ENCODE measurements at regions not wholly inside any gene's neighbourhood (a gene's known extent, or its start where the extent isn't known, plus 50 kb on each side); places are given as distances from the start of the nearest gene placed in this dataset.
A peak's percentile ranks its signal among the peaks of the same experiment; 100 is the strongest.

DNA sequence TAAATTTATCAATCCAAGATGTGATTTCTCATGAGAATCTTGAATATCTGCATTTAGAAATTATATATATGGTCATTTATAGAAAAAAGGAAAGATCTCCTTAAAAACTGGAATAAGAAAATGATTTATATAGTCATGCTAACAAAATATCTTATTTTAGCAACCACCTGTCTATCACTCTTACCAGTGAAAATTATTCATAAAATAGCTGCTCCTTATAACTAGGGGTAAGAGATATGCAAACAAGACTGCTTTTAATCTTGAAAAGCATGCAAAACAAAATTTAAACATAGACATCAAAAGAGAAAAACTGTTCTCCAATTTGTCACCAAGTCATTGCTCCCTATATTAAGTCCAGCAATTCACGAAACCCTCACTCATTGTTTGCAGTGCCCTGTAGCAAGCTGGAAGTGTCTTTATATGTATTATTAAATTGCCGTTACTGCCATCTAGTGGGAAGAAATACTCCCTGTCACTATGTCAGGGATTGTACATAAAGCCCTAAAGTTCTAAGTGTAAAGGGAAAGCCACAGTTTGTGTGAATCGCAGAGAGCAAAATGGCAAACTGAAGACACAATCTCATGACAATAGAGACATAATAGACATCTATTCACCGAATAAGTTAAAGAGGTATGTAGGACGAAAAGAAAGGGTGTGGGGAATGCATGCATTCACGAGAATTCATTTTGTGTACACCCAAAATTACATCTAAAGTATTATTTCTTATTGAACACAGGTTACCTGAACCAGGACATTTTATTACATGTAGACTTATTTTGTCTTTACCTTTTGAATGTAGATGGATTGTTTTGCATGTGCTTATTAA lies 600.5 kb downstream of the USP25 start:
- in situ Hi-C loops (cut with HindIII; ENCODE audit: low sequenced_read_pairs) = no loop called here
- peak; percentile 77 for DNase-seq (ENCODE audit: low read depth)
- H3K4me3 ChIP-seq (ENCODE audit: low read depth, low read length) = no peak overlapping the region

DNA sequence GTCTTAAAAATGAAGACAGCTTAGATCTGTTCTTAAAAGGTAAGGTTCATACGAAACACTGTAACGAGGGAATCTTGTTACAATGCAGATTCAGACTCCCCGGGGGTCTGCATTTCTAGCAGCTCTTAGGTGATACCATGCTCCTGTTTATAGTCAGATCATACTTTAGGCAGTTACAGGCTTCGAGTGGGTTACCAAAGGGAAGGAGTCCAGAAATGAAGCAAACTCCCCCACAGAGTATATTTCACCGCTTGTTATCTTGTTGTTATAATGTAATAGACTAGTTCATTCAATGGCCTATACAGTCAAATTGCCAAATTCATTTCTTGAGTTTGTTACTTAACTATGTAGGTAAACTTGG lies 601.1 kb downstream of the USP25 start:
- DNase-seq (ENCODE audit: low read depth) = no peak
- TF ChIP-seq CTCF (IDR thresholded peaks at IDR 0.05; ENCODE audit: low read depth, low read length, missing control alignments) = no peak
- in situ Hi-C loops (cut with HindIII; ENCODE audit: low sequenced_read_pairs) = no loop called here
- H3K4me3 ChIP-seq (ENCODE audit: low read depth, low read length) = no peak overlapping the region

More for the DNA sequence above, 600.5 kb downstream of the USP25 start:
- peak; percentile 66 for TF ChIP-seq CTCF (IDR thresholded peaks at IDR 0.05; ENCODE audit: low read depth, low read length, missing control alignments)

GRCh38 chr21:16337266-16337665 lies 607.5 kb downstream of the USP25 start:
- no peak for TF ChIP-seq CTCF (IDR thresholded peaks at IDR 0.05; ENCODE audit: low read depth, low read length, missing control alignments)
- in situ Hi-C loops (cut with HindIII; ENCODE audit: low sequenced_read_pairs) = no loop called here
- no peak overlapping the region for H3K4me3 ChIP-seq (ENCODE audit: low read depth, low read length)
- no peak for DNase-seq (ENCODE audit: low read depth)

DNA sequence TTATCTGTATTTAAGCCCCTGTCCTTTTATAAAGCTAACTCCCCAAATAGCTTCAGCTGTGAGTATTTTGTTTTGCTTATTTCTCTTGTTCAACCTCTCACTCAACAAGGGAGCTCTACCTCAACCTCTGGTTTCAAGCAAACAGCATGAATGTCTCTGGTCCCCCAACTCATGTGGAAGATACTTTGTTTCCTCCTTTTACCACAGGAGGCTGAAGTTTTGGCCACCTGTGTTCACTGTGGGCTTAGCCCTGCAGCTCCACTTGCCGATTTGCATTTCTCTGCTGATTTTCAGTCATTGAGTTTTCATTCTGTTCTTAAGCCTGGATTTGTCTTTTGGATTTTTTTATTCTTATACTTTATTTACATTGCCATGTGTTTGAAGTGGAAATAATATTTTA lies 613.1 kb downstream of the USP25 start:
- no peak for TF ChIP-seq CTCF (IDR thresholded peaks at IDR 0.05; ENCODE audit: low read depth, low read length, missing control alignments)
- H3K4me3 ChIP-seq (ENCODE audit: low read depth, low read length) = no peak overlapping the region
- in situ Hi-C loops (cut with HindIII; ENCODE audit: low sequenced_read_pairs) = no loop called here
- no peak for DNase-seq (ENCODE audit: low read depth)

GRCh38 chr21:16343776-16344175 lies 614.0 kb downstream of the USP25 start:
- in situ Hi-C loops (cut with HindIII; ENCODE audit: low sequenced_read_pairs) = no loop called here
- TF ChIP-seq CTCF (IDR thresholded peaks at IDR 0.05; ENCODE audit: low read depth, low read length, missing control alignments) = no peak
- no peak for DNase-seq (ENCODE audit: low read depth)
- no peak overlapping the region for H3K4me3 ChIP-seq (ENCODE audit: low read depth, low read length)

- in situ Hi-C loops (cut with HindIII; ENCODE audit: low sequenced_read_pairs) = no loop called here
- no peak for DNase-seq (ENCODE audit: low read depth)
- H3K4me3 ChIP-seq (ENCODE audit: low read depth, low read length) = no peak overlapping the region
- TF ChIP-seq CTCF (IDR thresholded peaks at IDR 0.05; ENCODE audit: low read depth, low read length, missing control alignments) = no peak
Observed at GRCh38 chr21:16345757-16346156, 616.0 kb downstream of the USP25 start.

All from astrocyte of the cerebellum (primary cell).